ENCODE measurements at regions not wholly inside any gene's neighbourhood (a gene's known extent, or its start where the extent isn't known, plus 50 kb on each side); places are given as distances from the start of the nearest gene placed in this dataset.

- TF ChIP-seq CTCF (IDR thresholded peaks at IDR 0.05) (no peak), POLR2A (IDR thresholded peaks at IDR 0.05) (no peak), EP300 (IDR thresholded peaks at IDR 0.05; ENCODE audit: low read depth) (no peak), POLR2AphosphoS5 (IDR thresholded peaks at IDR 0.05) (no peak)
Measured at GRCh38 chr4:141571362-141571761, 65.0 kb upstream of the IL15 start.
